GM19463 (cell line): ENCODE measurements at regions not wholly inside any gene's neighbourhood (a gene's known extent, or its start where the extent isn't known, plus 50 kb on each side); places are given as distances from the start of the nearest gene placed in this dataset.

Experiments
- ATAC-seq: cut with Tn5 transposase; IDR thresholded peaks from one replicate; pipeline ENCODE4 v1.9.1; 2021; ENCODE audit warnings: mild to moderate bottlenecking, moderate library complexity; ENCODE audit not compliant: unreplicated experiment

- ATAC-seq: no peak
Measured at GRCh38 chr2:121860033-121860757, 104.7 kb downstream of the TSN start.

GRCh38 chr2:121860758-121861227 is 105.3 kb downstream of the TSN start:
- no peak for ATAC-seq

GRCh38 chr2:121862286-121862685 is 106.8 kb downstream of the TSN start:
- no peak for ATAC-seq

GRCh38 chr2:121865914-121866313 is 110.5 kb downstream of the TSN start:
- ATAC-seq: no peak

GRCh38 chr2:121866789-121867188 is 111.3 kb downstream of the TSN start:
- no peak for ATAC-seq

- no peak for ATAC-seq
Measured at GRCh38 chr2:121868652-121869051, 113.2 kb downstream of the TSN start.

- no peak for ATAC-seq
Measured at GRCh38 chr2:121869363-121869762, 113.9 kb downstream of the TSN start.

GRCh38 chr2:121869873-121870272 is 114.4 kb downstream of the TSN start:
- no peak for ATAC-seq

GRCh38 chr2:121872651-121873050 is 117.2 kb downstream of the TSN start:
- no peak for ATAC-seq

- no peak for ATAC-seq
Measured at GRCh38 chr2:121873864-121874263, 118.4 kb downstream of the TSN start.

GRCh38 chr2:121875585-121876185 is 120.2 kb downstream of the TSN start:
- ATAC-seq: no peak

- no peak for ATAC-seq
Measured at GRCh38 chr2:121877366-121877765, 121.9 kb downstream of the TSN start.

- ATAC-seq: no peak
Measured at GRCh38 chr2:121880283-121880682, 124.8 kb downstream of the TSN start.

GRCh38 chr2:121881038-121881437 is 125.6 kb downstream of the TSN start:
- no peak for ATAC-seq

GRCh38 chr2:121881950-121882349 is 126.5 kb downstream of the TSN start:
- no peak for ATAC-seq

- ATAC-seq: no peak
Measured at GRCh38 chr2:121884078-121884477, 128.6 kb downstream of the TSN start.

- ATAC-seq: no peak
Measured at GRCh38 chr2:121884511-121884921, 129.1 kb downstream of the TSN start.

- ATAC-seq: no peak
Measured at GRCh38 chr2:121886059-121886458, 130.6 kb downstream of the TSN start.

- ATAC-seq: no peak
Measured at GRCh38 chr2:121887513-121888188, 132.2 kb downstream of the TSN start.

GRCh38 chr2:121888189-121888557 is 132.7 kb downstream of the TSN start:
- peak; percentile 84 for ATAC-seq

- ATAC-seq: no peak
Measured at GRCh38 chr2:121890041-121890440, 134.6 kb downstream of the TSN start.
